HG02642 (cell line): ENCODE measurements at regions not wholly inside any gene's neighbourhood (a gene's known extent, or its start where the extent isn't known, plus 50 kb on each side); places are given as distances from the start of the nearest gene placed in this dataset.
"Not testable (repeated sequence)": the region's sequence is repeated elsewhere in the genome, so short reads cannot be mapped to it uniquely, and the experiment has no call there.

ENCODE experiments used
- ATAC-seq: cut with Tn5 transposase; IDR thresholded peaks from one replicate; pipeline ENCODE4 v1.9.1; 2021; ENCODE audit warnings: mild to moderate bottlenecking; ENCODE audit not compliant: unreplicated experiment, poor library complexity

DNA sequence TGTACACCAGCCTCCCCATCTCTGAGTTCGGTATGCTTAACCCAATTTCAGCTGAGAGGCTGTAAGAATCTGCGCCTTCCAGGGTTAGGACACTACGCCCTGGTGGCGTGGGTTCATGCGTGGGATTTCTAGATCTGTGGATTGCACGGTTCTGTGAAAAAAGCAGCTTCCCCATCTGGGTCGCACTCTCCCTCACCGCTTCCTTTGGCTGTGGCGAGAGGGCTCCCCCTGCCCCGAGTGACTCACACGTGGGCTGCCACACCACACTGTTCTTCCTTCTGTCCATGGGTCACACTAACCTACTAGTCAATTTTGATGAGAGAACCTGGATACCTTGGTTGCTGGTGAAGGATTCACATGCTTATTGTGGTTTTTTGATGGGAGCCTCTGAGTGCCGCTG lies 256.0 kb upstream of the MAF start:
- no peak for ATAC-seq

DNA sequence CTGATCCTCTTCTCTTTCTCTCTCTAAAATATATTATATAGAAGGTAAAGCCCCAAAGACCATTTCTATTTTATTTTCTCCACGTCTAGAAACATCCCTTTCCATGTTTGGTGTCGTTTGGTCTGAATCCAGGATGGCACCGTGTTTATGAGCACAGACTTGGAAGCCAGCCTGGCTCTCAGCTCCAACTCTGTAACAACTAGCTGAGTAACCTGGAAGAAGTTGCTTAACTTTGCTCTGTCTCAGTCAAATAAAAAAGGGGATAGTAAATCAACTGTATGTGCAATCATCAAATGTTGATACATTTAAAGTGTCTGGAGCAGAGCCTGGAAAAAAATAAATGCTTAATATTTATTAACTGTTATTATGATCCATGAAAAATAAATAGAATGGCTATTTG lies 249.8 kb upstream of the MAF start:
- ATAC-seq = no peak

DNA sequence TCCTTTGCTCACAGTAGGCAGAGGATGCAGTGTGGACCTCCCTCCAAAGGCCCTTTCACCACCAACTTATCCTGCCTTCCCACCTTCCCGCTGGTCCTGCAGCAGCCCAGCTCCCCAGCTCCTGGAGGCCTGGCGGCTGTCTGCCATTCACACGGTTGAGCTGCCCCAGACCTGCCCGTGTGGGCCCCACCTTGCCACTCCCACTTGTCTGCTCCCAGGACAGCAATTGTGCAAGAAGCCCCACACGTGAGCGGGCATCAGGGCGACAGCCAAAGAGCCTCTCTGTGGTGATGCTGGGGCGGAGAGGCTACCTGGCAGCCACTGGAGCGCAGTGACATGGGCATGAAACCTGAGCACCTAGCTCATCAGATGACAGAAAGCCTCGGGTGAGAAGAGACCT lies 248.6 kb upstream of the MAF start:
- no peak for ATAC-seq

DNA sequence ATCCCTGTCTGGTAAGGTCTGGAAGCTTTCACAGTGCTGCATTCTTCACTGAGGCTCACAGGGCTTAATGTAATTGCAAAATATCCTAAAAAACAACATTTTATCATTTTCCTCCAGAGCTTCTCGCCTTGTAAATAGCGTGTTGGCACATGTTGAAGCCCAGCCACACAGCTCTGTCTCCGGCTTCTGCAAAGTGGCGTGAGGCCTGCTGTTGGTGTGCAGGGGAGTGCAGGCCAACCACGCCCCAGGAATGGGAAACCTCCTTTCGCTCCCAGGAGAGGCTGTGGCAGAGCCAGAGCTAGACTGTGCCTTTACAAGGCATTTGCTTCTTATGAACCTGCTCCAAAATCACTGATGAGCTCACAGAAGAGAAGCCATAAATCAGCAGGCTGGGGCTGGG lies 248.2 kb upstream of the MAF start:
- no peak for ATAC-seq

DNA sequence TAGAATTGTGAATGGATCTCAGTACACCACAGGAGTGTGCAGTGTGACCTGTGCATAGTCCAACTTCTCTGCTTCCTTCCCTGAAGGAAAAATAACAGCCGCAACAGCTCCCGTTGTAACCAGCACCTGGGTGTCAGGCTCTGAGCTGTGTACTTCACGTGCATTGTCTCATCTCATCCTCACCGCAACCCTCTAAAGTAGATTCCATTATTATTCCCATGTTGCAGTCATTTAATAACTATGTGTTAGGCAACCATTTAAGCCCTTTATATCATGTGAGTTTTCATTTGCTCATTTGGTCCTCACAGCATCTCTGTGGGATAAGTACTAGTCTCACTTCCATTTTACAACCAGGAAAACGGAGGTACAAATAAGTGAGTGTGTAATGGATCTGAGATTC lies 247.0 kb upstream of the MAF start:
- no peak for ATAC-seq

DNA sequence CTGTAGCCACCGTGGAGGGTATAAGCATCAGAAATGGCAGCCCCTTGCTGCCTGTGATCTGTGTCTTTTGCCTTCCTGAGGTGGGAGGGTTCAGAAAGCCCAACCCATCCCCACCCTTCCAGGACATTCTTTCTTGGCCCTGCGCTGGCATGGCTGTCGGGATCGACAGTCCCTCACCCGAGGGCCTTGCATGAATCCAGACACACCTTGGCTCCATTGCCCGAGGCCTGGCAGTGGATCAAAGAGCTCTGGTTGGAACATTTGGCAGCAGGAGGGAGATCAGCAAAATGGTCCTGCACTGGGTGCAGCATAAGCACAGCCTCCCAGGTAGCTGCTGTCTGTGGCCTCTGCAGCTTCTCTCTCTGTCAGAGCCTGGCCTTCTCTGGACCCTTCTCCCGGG lies 246.6 kb upstream of the MAF start:
- no peak for ATAC-seq

DNA sequence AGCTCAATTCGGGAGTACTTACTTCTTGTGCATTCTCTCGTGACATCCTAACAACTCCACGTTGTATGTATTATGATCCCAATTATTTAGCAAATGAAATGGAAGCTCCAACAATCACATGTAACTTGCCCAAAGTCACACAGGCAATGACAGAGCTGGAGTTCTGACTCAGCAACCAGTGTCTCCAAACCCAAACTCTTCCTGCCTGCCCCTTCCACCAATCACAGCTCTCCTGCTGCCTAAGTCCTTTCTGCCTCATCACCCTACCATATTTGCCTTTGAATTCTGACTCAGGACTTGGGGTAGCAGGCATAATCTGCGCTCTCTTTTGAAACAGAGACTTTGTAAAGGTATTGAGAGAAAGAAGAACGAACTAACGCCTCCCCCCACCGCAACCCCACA lies 245.2 kb upstream of the MAF start:
- ATAC-seq = no peak

DNA sequence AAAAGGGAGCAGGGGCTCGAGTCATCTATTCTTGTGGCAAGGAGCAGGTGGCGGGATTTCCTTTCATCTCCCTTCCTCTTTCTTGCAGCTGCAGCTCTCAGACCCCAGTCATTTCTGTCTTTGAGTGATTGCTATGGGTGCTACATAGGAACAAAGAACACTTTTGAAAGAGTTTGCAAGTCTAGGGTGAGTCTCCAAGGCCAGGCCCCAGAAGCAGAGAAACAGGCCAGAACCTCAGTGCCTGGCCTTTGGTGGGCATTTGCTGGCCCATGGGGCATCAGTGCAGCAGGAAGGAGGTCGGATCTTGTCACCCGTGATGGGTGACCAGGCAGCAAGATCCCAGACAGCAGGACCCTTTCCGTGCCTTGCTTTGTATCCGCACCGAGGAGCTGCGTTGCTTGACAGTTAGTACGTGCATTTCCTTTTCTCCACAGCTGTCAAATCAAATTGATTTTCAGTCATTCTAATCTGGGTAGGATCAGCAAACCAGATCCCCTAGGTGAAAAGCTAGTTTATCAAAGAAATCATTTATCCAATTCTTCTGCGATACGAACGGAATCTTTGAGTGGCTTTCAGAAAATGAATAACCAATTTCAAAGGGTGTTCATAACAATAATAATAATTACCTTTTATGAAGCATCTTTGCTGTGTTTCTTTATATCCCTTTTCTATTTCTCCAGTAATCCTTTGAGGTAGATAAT lies 244.6 kb upstream of the MAF start:
- ATAC-seq = peak; percentile 83

DNA sequence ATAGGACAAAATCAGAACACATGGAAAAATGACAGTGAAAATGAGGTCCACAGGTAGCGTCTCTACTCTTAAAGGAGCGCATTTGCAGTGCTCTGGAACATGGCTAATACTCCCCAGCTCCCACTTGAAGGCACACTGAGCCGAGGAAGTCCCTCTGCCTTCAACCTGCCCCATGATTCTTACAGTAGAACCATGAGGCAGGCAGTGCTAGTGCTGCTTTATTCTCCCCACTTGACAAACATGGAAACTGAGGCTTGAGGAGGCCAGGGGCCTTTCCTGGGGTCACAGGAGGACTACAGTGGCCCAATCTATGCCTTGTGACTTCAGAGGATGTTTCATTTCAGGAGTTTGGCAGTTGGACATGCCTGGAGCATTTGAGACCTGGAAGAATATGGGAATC lies 244.1 kb upstream of the MAF start:
- peak; percentile 4 for ATAC-seq

DNA sequence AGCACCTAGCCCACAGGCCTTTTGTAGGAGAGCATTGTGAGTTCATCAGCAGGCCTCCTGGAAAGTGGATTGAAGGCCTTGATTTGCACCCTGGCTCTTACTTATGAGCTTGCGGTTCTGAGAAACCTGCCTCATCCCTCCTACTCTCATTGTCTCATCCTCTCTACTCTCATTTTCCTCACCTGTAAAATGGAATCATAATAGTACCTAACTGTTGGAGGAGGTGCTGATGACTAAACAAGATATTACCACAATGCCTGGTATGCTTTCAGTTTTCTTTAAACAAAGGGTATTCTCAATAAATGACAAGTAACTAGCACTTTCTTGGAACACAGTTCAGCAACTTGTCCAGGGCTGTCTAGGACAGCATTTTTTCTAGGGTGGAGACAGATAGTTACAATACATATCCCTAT lies 243.1 kb upstream of the MAF start:
- no peak for ATAC-seq

DNA sequence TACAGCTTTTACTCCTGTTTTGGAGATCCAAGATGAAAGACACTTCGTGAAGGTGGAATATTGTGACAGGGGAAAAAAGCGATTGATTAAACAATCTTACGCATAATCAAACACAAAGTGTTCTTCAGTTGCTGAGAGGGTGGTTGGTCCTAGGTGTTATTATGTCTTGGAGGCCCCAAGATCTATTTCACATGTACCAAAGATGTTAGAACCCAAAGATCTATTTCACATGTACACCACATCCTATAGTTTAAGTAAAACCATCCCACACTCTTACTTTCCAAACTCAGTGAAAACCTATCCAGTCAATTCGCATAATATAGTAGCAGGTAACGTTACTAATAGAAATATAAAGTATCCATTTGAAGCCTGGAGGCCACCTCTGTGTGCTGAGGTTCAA lies 242.6 kb upstream of the MAF start:
- no peak for ATAC-seq

DNA sequence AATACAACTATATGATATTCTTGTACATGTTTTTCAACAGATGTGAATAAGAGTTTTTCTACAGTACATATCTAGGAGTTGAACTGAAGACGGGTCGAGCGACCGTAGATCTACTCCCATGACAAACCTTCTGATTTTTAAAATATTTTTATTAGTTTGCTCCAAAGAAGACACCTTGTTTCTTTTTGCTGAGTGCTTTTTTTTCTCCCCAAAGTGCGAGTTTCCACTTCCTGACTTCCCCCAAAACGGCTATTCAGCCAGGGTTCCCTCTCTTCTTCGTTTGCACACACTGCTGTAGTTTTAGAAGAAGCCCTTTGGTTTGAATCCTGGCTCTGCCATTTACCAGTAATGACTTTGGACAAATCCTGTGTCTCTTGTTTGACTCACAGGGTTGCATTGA lies 241.7 kb upstream of the MAF start:
- ATAC-seq = no peak

DNA sequence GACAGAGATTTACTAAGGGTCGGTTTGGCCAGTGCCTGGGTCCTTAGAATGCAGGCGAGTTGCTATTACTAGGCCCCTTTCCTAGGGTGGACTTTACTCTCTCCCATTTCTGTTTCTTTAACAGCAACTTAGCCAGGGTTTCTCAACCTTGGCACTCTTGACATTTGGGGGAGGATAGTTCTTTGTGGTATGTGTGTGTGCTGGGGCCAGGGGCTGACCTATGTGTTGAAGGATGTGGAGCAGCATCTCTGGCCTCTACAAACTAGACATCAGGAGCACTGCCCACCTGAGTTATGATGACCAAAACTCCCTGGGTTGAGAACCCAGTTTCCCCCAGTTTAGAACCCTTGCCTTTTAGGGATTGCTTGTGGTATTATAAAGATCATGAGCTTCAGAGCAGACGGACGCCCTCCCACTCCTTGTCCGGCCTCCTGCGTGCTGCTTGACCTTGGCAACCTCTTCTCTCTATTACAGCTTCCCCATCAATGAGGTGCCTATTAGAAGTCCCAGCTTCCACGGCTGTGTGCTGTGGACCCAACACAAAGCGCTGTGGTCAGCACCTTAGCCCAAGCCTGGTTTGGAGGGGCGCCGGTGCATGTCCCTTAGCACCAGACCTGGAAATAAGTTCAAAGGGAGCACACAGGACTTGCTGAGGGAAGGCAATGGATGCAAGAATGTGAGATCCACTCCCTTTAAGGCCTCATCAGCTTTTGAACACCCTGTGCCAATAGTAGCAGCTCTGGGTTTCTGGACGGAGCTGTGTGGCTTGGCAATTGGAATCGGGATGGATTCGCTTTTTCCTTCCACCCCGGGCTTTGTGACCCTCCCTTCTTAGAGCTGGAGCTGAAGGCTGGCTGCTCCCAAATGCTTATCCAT lies 239.2 kb upstream of the MAF start:
- no peak for ATAC-seq

DNA sequence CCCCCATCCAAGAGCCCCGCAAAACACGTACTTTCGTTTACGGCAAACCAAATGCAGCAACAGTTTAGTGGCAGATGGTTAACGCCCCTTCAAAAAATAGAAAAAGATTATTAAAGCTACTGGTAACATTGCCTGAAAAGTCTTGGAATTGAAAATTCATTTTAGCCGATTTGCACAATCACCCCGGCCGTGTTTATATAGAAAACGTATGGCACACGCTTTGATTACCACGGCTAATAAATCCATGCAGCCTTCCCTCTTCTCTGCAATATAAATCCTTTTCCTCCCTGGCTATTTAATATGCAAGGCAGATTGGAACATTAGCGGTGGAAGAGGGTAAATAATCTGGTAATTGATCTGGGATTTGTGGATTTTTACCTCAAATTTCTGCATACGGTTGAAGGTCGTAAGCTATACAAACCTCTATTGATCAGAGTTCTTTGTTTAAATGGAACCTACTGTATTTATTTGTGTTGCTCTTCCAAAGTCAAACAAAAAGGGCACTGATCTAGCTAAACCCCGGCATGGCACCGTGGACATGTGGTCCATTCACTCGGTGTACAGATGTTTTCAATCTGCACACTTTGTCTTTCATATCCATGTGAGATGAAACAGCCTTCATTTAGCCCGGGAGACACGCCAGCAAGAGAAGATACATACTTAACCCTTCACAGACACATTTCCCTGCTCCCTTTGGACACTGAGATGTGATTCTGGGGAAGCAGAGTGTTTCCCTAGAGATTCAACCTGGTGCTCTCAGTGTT lies 238.1 kb upstream of the MAF start:
- no peak for ATAC-seq

DNA sequence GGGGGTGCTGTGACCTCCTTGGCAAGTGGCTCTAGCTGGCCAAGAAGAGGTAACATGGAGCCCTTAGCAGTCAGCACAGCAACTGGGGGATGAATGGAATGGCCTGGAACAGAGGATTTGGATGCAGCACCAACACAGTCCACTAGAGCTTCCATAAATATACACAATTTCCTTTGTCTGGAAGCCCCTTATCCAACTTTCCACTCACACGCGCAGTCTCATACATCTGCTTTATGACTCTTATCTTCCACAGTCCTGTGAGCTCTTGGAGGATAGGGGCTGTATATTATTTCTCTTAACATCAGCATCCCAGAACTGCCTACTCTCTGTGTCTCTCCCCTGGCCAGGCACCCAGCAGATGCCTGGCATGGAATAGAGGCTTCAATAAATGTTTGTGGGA lies 235.6 kb upstream of the MAF start:
- no peak for ATAC-seq

DNA sequence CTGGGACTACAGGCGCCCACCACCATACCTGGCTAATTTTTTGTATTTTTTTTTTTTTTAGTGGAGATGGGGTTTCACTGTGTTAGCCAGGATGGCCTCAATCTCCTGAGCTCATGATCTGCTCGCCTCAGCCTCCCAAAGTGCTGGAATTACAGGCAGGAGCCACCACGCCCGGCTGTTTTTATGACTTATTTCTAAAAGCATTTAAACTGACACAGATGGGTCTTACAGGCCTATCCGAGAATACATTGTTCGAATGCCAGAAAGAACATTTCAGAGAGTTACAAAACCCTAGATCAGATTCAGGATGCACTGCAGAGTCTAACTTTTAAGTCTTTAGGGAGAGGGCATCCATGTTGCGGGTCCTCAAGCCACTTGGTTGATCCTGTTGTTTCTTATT lies 234.7 kb upstream of the MAF start:
- no peak for ATAC-seq

DNA sequence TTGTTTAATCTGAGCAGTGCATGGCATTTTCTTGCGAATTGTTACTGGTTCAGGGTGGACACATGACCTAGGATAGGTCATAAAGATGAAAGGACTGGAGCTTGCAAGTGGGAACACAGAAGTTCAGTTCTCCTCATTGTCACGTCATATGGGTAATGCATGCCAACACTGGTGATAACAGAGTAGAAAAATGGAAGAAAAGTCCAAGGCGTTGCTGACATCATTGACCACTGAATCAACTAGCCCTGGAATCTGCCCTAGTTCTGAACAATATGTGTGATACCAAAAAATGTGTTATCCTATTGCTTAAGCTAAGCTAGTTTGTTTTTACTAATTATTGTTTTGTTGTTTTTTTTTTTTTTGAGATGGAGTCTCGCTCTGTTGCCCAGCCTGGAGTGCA lies 234.2 kb upstream of the MAF start:
- ATAC-seq = no peak

DNA sequence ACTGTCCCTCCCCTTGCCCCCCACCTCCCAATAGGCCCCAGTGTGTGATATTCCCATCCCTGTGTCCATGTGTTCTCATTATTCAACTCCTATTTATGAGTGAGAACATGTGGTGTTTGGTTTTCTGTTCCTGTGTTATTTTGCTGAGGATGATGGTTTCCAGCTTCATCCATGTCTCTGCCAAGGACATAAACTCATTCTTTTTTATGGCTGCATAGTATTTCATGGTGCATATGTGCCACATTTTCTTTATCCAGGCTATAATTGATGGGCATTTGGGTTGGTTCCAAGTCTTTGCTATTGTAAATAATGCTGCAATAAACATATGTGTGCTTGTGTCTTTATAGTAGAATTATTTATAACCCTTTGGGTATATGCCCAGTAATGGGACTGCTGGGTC lies 233.5 kb upstream of the MAF start:
- not testable (repeated sequence) for ATAC-seq

DNA sequence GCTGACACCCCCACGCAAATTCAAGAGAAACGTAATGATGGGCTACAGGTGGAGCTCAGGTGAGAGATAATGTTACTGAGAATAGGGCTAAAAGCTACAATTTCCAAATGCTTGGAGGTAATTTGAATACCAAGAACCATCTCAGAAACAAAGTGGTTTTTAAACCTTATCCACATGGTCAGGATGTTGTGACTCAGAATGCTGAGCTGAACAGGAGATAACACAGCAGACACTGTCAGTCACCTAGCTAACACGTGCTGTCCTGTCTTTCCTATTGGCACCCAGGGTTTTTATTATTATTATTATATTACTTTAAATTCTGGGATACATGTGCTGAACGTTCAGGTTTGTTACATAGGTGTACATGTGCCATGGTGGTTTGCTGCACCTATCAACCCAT lies 233.0 kb upstream of the MAF start:
- ATAC-seq = no peak

DNA sequence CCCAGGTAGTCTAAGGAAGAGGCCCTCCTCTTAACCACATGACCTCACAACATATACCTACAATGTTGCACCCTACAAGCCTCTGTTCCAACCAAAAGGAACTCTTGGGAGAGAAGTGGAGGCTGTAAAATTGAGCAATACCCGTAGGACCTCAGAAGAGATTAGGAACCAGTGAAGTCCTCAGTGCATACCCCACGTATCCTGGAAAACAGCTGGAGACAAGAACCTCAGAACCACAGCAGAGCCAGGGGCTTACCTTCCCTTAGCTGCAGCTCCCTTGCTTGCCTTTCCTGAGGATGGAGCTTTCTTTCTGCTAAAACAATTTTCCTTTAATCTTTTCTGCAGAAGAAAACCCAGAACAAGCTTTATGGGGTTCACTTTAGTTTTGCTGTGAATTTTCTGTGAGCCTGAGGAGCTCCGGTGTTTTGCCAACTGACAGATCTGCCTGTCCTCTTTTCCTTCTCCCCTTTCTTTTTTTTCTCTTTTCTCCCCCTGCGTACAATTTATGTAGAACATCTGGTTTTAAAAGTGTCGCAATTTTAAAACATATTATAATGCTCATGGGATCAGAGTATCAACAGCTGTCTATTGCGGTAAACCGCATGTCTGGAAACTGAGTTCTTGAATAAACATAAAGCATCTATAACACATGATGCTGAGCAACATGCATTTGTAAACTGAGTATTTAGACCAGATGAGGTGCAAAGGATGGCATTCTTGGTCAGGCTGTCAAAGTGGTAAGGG lies 226.4 kb upstream of the MAF start:
- ATAC-seq = no peak

DNA sequence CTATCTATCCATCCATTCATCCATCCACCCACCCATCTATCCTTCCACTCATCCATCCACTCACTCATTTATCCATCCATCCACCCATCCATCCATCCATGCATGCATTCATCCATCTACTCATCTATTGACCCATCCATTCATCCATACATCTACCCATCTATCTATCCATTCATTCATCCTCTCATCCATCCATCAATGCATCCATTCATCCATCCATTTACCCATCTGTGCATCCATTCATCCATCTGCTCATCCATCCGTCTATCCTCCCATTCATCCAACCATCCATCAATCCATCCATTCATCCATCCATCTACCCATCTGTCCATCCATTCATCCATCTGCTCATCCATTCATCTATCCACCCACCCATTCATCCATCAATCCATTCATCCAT lies 224.5 kb upstream of the MAF start:
- ATAC-seq = no peak
